IMR-90 (cell line): ENCODE measurements at regions not wholly inside any gene's neighbourhood (a gene's known extent, or its start where the extent isn't known, plus 50 kb on each side); places are given as distances from the start of the nearest gene placed in this dataset.

Source experiments
- ATAC-seq: fragments of 200-7000 bp; cut with Tn5 transposase; 2 replicates; pipeline ENCODE4 v1.9.1; 2020; ENCODE audit warnings: low read depth, mild to moderate bottlenecking, moderate library complexity
- BruUV-seq: library from RNA; stranded (reverse); fragments of 400-500 nt; replicated peaks from 2 replicates; lab custom pipeline; 2021; lab: Mats Ljungman, UMichigan
- CTCF ChIA-PET: fragments of 300-600 bp; formaldehyde crosslinking; extraction: SDS; loops from one replicate; lab custom pipeline; 2021; ENCODE audit warnings: antibody characterized with exemption; lab: Yijun Ruan, JAX
- POLR2A ChIA-PET: fragments of 300-600 bp; sonication (Branson Sonifier 250); formaldehyde crosslinking; loops from one replicate; lab custom pipeline; 2022; ENCODE audit warnings: antibody characterized with exemption; ENCODE audit not compliant: unreplicated experiment; lab: Charles Lee
- DNase-seq: peaks from one replicate; pipeline ENCODE4 v3.0.0; 2013
- H2AFZ ChIP-seq: replicated peaks from 2 replicates; pipeline ENCODE3; 2013; ENCODE audit warnings: low read length, mild to moderate bottlenecking; ENCODE audit not compliant: poor library complexity
- H2AK5ac ChIP-seq: 2 replicates; pipeline ENCODE4 v1.6.1; 2013; ENCODE audit warnings: low read depth, low read length, inconsistent platforms
- H2AK9ac ChIP-seq: replicated peaks from 2 replicates; pipeline ENCODE3; 2013; ENCODE audit warnings: mild to moderate bottlenecking, low read depth, low read length, moderate library complexity; ENCODE audit not compliant: poor library complexity
- H2BK120ac ChIP-seq: 2 replicates; pipeline ENCODE4 v1.6.1; 2013; ENCODE audit warnings: low read depth, low read length, inconsistent platforms
- H2BK15ac ChIP-seq: 3 replicates; pipeline ENCODE4 v1.6.1; 2013; ENCODE audit warnings: low read depth, low read length, inconsistent platforms
- H2BK20ac ChIP-seq: 2 replicates; pipeline ENCODE4 v1.6.1; 2013; ENCODE audit warnings: low read depth, mild to moderate bottlenecking, inconsistent platforms, low read length, moderate library complexity
- H2BK5ac ChIP-seq: 2 replicates; pipeline ENCODE4 v1.6.1; 2013; ENCODE audit warnings: mild to moderate bottlenecking, low read depth, low read length, inconsistent platforms; ENCODE audit not compliant: poor library complexity, severe bottlenecking
- H3K14ac ChIP-seq: replicated peaks from 2 replicates; pipeline ENCODE4 v1.6.1; 2013; ENCODE audit warnings: low read depth, low read length, inconsistent platforms
- H3K18ac ChIP-seq: 2 replicates; pipeline ENCODE4 v1.6.1; 2013; ENCODE audit warnings: low read depth, low read length, control low read depth
- H3K23ac ChIP-seq: 2 replicates; pipeline ENCODE4 v1.6.1; 2013; ENCODE audit warnings: low read depth, low read length, inconsistent platforms
- H3K27ac ChIP-seq: 2 replicates; pipeline ENCODE4 v1.5.1; 2013; ENCODE audit warnings: mild to moderate bottlenecking, control low read depth, low read length; ENCODE audit not compliant: insufficient read depth
- H3K27me3 ChIP-seq: 2 replicates; pipeline ENCODE4 v1.6.1; 2013; ENCODE audit warnings: low read length; ENCODE audit not compliant: control insufficient read depth, insufficient read depth
- H3K36me3 ChIP-seq: 2 replicates; pipeline ENCODE4 v1.6.1; 2013; ENCODE audit warnings: low read length, mixed read lengths; ENCODE audit not compliant: control insufficient read depth, insufficient read depth
- H3K4ac ChIP-seq: 2 replicates; pipeline ENCODE4 v1.6.1; 2013; ENCODE audit warnings: low read depth, low read length, inconsistent platforms
- H3K4me1 ChIP-seq: 2 replicates; pipeline ENCODE4 v1.6.1; 2013; ENCODE audit warnings: low read length, mixed read lengths; ENCODE audit not compliant: control insufficient read depth, insufficient read depth
- H3K4me2 ChIP-seq: 2 replicates; pipeline ENCODE4 v1.6.1; 2013; ENCODE audit warnings: low read depth, mild to moderate bottlenecking, control low read depth, low read length, moderate library complexity
- H3K4me3 ChIP-seq: 2 replicates; pipeline ENCODE4 v1.5.1; 2013; ENCODE audit warnings: low read depth, mild to moderate bottlenecking, control low read depth, low read length, moderate library complexity; ENCODE audit not compliant: insufficient read depth
- H3K56ac ChIP-seq: 2 replicates; pipeline ENCODE4 v1.6.1; 2013; ENCODE audit warnings: low read length, inconsistent platforms; ENCODE audit not compliant: insufficient read depth; ENCODE audit errors: extremely low read depth
- H3K79me1 ChIP-seq, 2 experiments: 2 replicates each; pipeline ENCODE4 v1.6.1; 2013; ENCODE audit warnings: low read length in 2 of 2, inconsistent platforms in 1 of 2, low read depth in 1 of 2
- H3K9ac ChIP-seq: 2 replicates; pipeline ENCODE4 v1.6.1; 2013; ENCODE audit warnings: low read depth, low read length, control low read depth
- H3K9me1 ChIP-seq: 2 replicates; pipeline ENCODE4 v1.6.1; 2013; ENCODE audit warnings: low read length, inconsistent platforms; ENCODE audit not compliant: insufficient read depth
- H3K9me3 ChIP-seq: 2 replicates; pipeline ENCODE4 v1.6.1; 2013; ENCODE audit warnings: low read length; ENCODE audit not compliant: control insufficient read depth, insufficient read depth
- H4K20me1 ChIP-seq: 2 replicates; pipeline ENCODE4 v1.6.1; 2013; ENCODE audit warnings: low read length, inconsistent platforms; ENCODE audit not compliant: insufficient read depth
- H4K5ac ChIP-seq: 2 replicates; pipeline ENCODE4 v1.6.1; 2013; ENCODE audit warnings: mild to moderate bottlenecking, low read depth, low read length, control low read depth
- H4K8ac ChIP-seq, 2 experiments: 2 replicates each; pipeline ENCODE4 v1.6.1; 2013; ENCODE audit warnings: low read depth in 2 of 2, low read length in 2 of 2, control low read depth in 1 of 2, inconsistent platforms in 1 of 2
- H4K91ac ChIP-seq: 2 replicates; pipeline ENCODE4 v1.6.1; 2013; ENCODE audit warnings: low read depth, low read length, inconsistent platforms; ENCODE audit not compliant: insufficient read depth
- CEBPB ChIP-seq: IDR thresholded peaks from 2 replicates; pipeline ENCODE4 v1.6.1; 2012; ENCODE audit warnings: low read depth, low read length, improper control_type of control experiment
- MAZ ChIP-seq: IDR thresholded peaks from 2 replicates; pipeline ENCODE4 v1.6.1; 2012; ENCODE audit warnings: low read depth, mild to moderate bottlenecking, low read length, improper control_type of control experiment, moderate library complexity, borderline replicate concordance
- RCOR1 ChIP-seq: IDR thresholded peaks from 2 replicates; pipeline ENCODE4 v1.6.1; 2012; ENCODE audit warnings: mild to moderate bottlenecking, low read length, improper control_type of control experiment; ENCODE audit not compliant: insufficient replicate concordance
- RFX5 ChIP-seq: IDR thresholded peaks from 2 replicates; pipeline ENCODE4 v1.8.0; 2012; ENCODE audit warnings: low read depth, mild to moderate bottlenecking, low read length, moderate library complexity
- WGBS, 2 experiments: methylation state at CpG; one replicate each; pipeline versions ENCODE4 v1.1.5 to v1.1.7; 2013; ENCODE audit warnings: missing lambda C conversion rate in 2 of 2; ENCODE audit not compliant: insufficient read length in 1 of 2; ENCODE audit errors: extremely low coverage in 2 of 2; 5-methylcytosine and 5-hydroxymethylcytosine counted together
- dilution Hi-C: fragments of 300-500 bp; cut with HindIII; formaldehyde crosslinking; loops from one replicate; pipeline ENCODE4 v1.14.3; 2018; ENCODE audit warnings: low sequenced_read_pairs; ENCODE audit not compliant: unreplicated experiment
- in situ Hi-C: fragments of 300-500 bp; cut with MboI; formaldehyde crosslinking; loops from 3 replicates; pipeline ENCODE4 v1.14.3; 2019; ENCODE audit warnings: low sequenced_read_pairs, inconsistent platforms, mixed read lengths
- intact Hi-C: fragments of 100-400 bp; cut with micrococcal nuclease; formaldehyde crosslinking; loops from 2 replicates; pipeline ENCODE4 v1.10.0; 2022

GRCh38 chr10:91127341-91128082 is 93.0 kb upstream of the PCGF5 start:
- no peak overlapping the region for H4K91ac ChIP-seq
- no peak overlapping the region for H3K18ac ChIP-seq
- DNase-seq (no peak), ATAC-seq (no peak)
- no peak overlapping the region for H2BK5ac ChIP-seq
- dilution Hi-C loops, result no loop called here
- no peak overlapping the region for H3K27ac ChIP-seq
- H4K5ac ChIP-seq, result no peak overlapping the region
- no peak overlapping the region for H4K8ac ChIP-seq
- BruUV-seq, result no TSS peak
- no peak overlapping the region for H3K9ac ChIP-seq
- H3K4me1 ChIP-seq, result no peaks in the 10 kb centered on the region
- H3K9me3 ChIP-seq, result no peaks in the 10 kb centered on the region
- H3K27me3 ChIP-seq, result peaks cover 9% of the 10 kb centered on the region
- no peak overlapping the region for H3K4ac ChIP-seq
- intact Hi-C loops, result no loop called here
- no peak overlapping the region for H2AK9ac ChIP-seq
- POLR2A ChIA-PET, result no interaction called here
- TF ChIP-seq MAZ (no peak), RCOR1 (no peak), RFX5 (no peak), CEBPB (no peak)
- no peaks in the 10 kb centered on the region for H3K36me3 ChIP-seq
- no peak overlapping the region for H3K56ac ChIP-seq
- no peaks in the 10 kb centered on the region for H4K20me1 ChIP-seq
- H3K14ac ChIP-seq, result no peak overlapping the region
- no peak overlapping the region for H3K23ac ChIP-seq
- CTCF ChIA-PET, result interaction anchor here (0.6 kb wide), 1 partner anchor 89 kb away, joined by 4 read pairs; no protein-coding TSS in a partner anchor
- no peak overlapping the region for H2AK5ac ChIP-seq
- H2BK15ac ChIP-seq, result no peak overlapping the region
- in situ Hi-C loops, result no loop called here
- H3K9me1 ChIP-seq, result no peaks in the 10 kb centered on the region
- H2AFZ ChIP-seq, result no peak overlapping the region
- H3K4me2 ChIP-seq, result no peak overlapping the region
- H2BK120ac ChIP-seq, result no peak overlapping the region
- no peak overlapping the region for H2BK20ac ChIP-seq
- no CpG with 5 or more reads among the region's 3 CpGs for WGBS, 2 experiments
- H3K79me1 ChIP-seq, result no peaks in the 10 kb centered on the region
- H3K4me3 ChIP-seq, result no peak overlapping the region
